ENCODE measurements at regions not wholly inside any gene's neighbourhood (a gene's known extent, or its start where the extent isn't known, plus 50 kb on each side); places are given as distances from the start of the nearest gene placed in this dataset.
"Not testable (repeated sequence)": the region's sequence is repeated elsewhere in the genome, so short reads cannot be mapped to it uniquely, and the experiment has no call there.

GRCh38 chr5:122656160-122656559 is 118.7 kb upstream of the SNX2 start:
- H3K27me3 Mint-ChIP-seq (ENCODE audit: low read depth): no peaks in the 10 kb centered on the region
- DNase-seq: no peak
- no peaks in the 10 kb centered on the region for H3K36me3 Mint-ChIP-seq (ENCODE audit: insufficient read depth in 2 of 2)
- H3K9me3 Mint-ChIP-seq: no peaks in the 10 kb centered on the region
- no peaks in the 10 kb centered on the region for H3K4me1 Mint-ChIP-seq (ENCODE audit: low read depth)
- H3K27ac Mint-ChIP-seq: no peak overlapping the region
- ATAC-seq (replicated peaks in 1 of 2): no peak
- no peak overlapping the region for H3K4me3 Mint-ChIP-seq

GRCh38 chr5:122656577-122656976 is 118.3 kb upstream of the SNX2 start:
- H3K9me3 Mint-ChIP-seq: peaks cover 0 to 2% of the 10 kb centered on the region in 2 donors
- no peak for DNase-seq
- H3K4me3 Mint-ChIP-seq: no peak overlapping the region
- no peak overlapping the region for H3K27ac Mint-ChIP-seq
- H3K4me1 Mint-ChIP-seq (ENCODE audit: low read depth): no peaks in the 10 kb centered on the region
- no peaks in the 10 kb centered on the region for H3K27me3 Mint-ChIP-seq (ENCODE audit: low read depth)
- H3K36me3 Mint-ChIP-seq (ENCODE audit: insufficient read depth in 2 of 2): no peaks in the 10 kb centered on the region
- ATAC-seq (replicated peaks in 1 of 2): no peak

GRCh38 chr5:122661496-122662180 is 113.2 kb upstream of the SNX2 start:
- Mint-ChIP-seq H3K36me3 (ENCODE audit: insufficient read depth in 2 of 2) (no peaks in the 10 kb centered on the region), H3K4me3 (no peak overlapping the region), H3K9me3 (peaks cover 4 to 7% of the 10 kb centered on the region in 2 donors), H3K4me1 (ENCODE audit: low read depth) (no peaks in the 10 kb centered on the region), H3K27ac (no peak overlapping the region), H3K27me3 (ENCODE audit: low read depth) (no peaks in the 10 kb centered on the region)
- DNase-seq (no peak), ATAC-seq (replicated peaks in 1 of 2) (no peak)

GRCh38 chr5:122665051-122665450 is 109.8 kb upstream of the SNX2 start:
- Mint-ChIP-seq H3K36me3 (ENCODE audit: insufficient read depth in 2 of 2) (no peaks in the 10 kb centered on the region), H3K4me3 (no peak overlapping the region), H3K4me1 (ENCODE audit: low read depth) (no peaks in the 10 kb centered on the region), H3K27ac (no peak overlapping the region), H3K9me3 (peaks cover 4 to 7% of the 10 kb centered on the region in 2 donors), H3K27me3 (ENCODE audit: low read depth) (no peaks in the 10 kb centered on the region)
- DNase-seq: no peak
- ATAC-seq (replicated peaks in 1 of 2): no peak

GRCh38 chr5:122668552-122668951 is 106.3 kb upstream of the SNX2 start:
- no peaks in the 10 kb centered on the region for H3K4me1 Mint-ChIP-seq (ENCODE audit: low read depth)
- peaks cover 5% of the 10 kb centered on the region for H3K27me3 Mint-ChIP-seq (ENCODE audit: low read depth)
- ATAC-seq (replicated peaks in 1 of 2): no peak
- DNase-seq: no peak
- H3K4me3 Mint-ChIP-seq: no peak overlapping the region
- no peak overlapping the region for H3K27ac Mint-ChIP-seq
- peaks cover 3 to 4% of the 10 kb centered on the region in 2 donors for H3K9me3 Mint-ChIP-seq
- H3K36me3 Mint-ChIP-seq (ENCODE audit: insufficient read depth in 2 of 2): no peaks in the 10 kb centered on the region

GRCh38 chr5:122669709-122670108 is 105.2 kb upstream of the SNX2 start:
- not testable (repeated sequence) for H3K4me3 Mint-ChIP-seq; ATAC-seq (replicated peaks in 1 of 2); H3K36me3 Mint-ChIP-seq (ENCODE audit: insufficient read depth in 2 of 2); H3K4me1 Mint-ChIP-seq (ENCODE audit: low read depth); H3K27ac Mint-ChIP-seq; H3K9me3 Mint-ChIP-seq; DNase-seq; H3K27me3 Mint-ChIP-seq (ENCODE audit: low read depth)

- Mint-ChIP-seq H3K4me1 (ENCODE audit: low read depth) (no peaks in the 10 kb centered on the region), H3K4me3 (no peak overlapping the region), H3K27me3 (ENCODE audit: low read depth) (peaks cover 10% of the 10 kb centered on the region), H3K9me3 (peaks cover 4 to 6% of the 10 kb centered on the region in 2 donors), H3K36me3 (ENCODE audit: insufficient read depth in 2 of 2) (no peaks in the 10 kb centered on the region), H3K27ac (no peak overlapping the region)
- DNase-seq (no peak), ATAC-seq (replicated peaks in 1 of 2) (no peak)
Observed at GRCh38 chr5:122673343-122673742, 101.5 kb upstream of the SNX2 start.

GRCh38 chr5:122674385-122674784 is 100.5 kb upstream of the SNX2 start:
- H3K27me3 Mint-ChIP-seq (ENCODE audit: low read depth): peaks cover 10% of the 10 kb centered on the region
- H3K4me3 Mint-ChIP-seq: no peak overlapping the region
- no peak overlapping the region for H3K27ac Mint-ChIP-seq
- peaks cover 4 to 6% of the 10 kb centered on the region in 2 donors for H3K9me3 Mint-ChIP-seq
- DNase-seq: no peak
- no peaks in the 10 kb centered on the region for H3K4me1 Mint-ChIP-seq (ENCODE audit: low read depth)
- H3K36me3 Mint-ChIP-seq (ENCODE audit: insufficient read depth in 2 of 2): no peaks in the 10 kb centered on the region
- ATAC-seq (replicated peaks in 1 of 2): no peak

GRCh38 chr5:122680623-122681350 is 94.1 kb upstream of the SNX2 start:
- Mint-ChIP-seq H3K4me1 (ENCODE audit: low read depth) (no peaks in the 10 kb centered on the region), H3K27ac (no peak overlapping the region), H3K36me3 (ENCODE audit: insufficient read depth in 2 of 2) (no peaks in the 10 kb centered on the region), H3K4me3 (no peak overlapping the region), H3K9me3 (peaks cover 0 to 5% of the 10 kb centered on the region in 2 donors), H3K27me3 (ENCODE audit: low read depth) (peaks cover 6% of the 10 kb centered on the region)
- DNase-seq (no peak), ATAC-seq (replicated peaks in 1 of 2) (no peak)

GRCh38 chr5:122683631-122684030 is 91.2 kb upstream of the SNX2 start:
- Mint-ChIP-seq H3K36me3 (ENCODE audit: insufficient read depth in 2 of 2) (no peaks in the 10 kb centered on the region), H3K27ac (no peak overlapping the region), H3K9me3 (peaks cover 0 to 3% of the 10 kb centered on the region in 2 donors), H3K27me3 (ENCODE audit: low read depth) (peaks cover 6% of the 10 kb centered on the region), H3K4me1 (ENCODE audit: low read depth) (no peaks in the 10 kb centered on the region), H3K4me3 (no peak overlapping the region)
- ATAC-seq (replicated peaks in 1 of 2): no peak
- no peak for DNase-seq

GRCh38 chr5:122690266-122690665 is 84.6 kb upstream of the SNX2 start:
- Mint-ChIP-seq H3K27ac (no peak overlapping the region), H3K27me3 (ENCODE audit: low read depth) (no peaks in the 10 kb centered on the region), H3K9me3 (no peaks in the 10 kb centered on the region), H3K4me3 (no peak overlapping the region), H3K4me1 (ENCODE audit: low read depth) (no peaks in the 10 kb centered on the region), H3K36me3 (ENCODE audit: insufficient read depth in 2 of 2) (no peaks in the 10 kb centered on the region)
- no peak for ATAC-seq (replicated peaks in 1 of 2)
- no peak for DNase-seq

- no peak overlapping the region for H3K27ac Mint-ChIP-seq
- no peaks in the 10 kb centered on the region for H3K27me3 Mint-ChIP-seq (ENCODE audit: low read depth)
- DNase-seq (no peak), ATAC-seq (replicated peaks in 1 of 2) (no peak)
- no peaks in the 10 kb centered on the region for H3K9me3 Mint-ChIP-seq
- H3K4me1 Mint-ChIP-seq (ENCODE audit: low read depth): no peaks in the 10 kb centered on the region
- no peaks in the 10 kb centered on the region for H3K36me3 Mint-ChIP-seq (ENCODE audit: insufficient read depth in 2 of 2)
- H3K4me3 Mint-ChIP-seq: no peak overlapping the region
Observed at GRCh38 chr5:122691931-122692330, 82.9 kb upstream of the SNX2 start.

- Mint-ChIP-seq H3K4me3 (no peak overlapping the region), H3K4me1 (ENCODE audit: low read depth) (no peaks in the 10 kb centered on the region), H3K9me3 (no peaks in the 10 kb centered on the region), H3K27me3 (ENCODE audit: low read depth) (no peaks in the 10 kb centered on the region), H3K27ac (no peak overlapping the region), H3K36me3 (ENCODE audit: insufficient read depth in 2 of 2) (no peaks in the 10 kb centered on the region)
- DNase-seq: no peak
- no peak for ATAC-seq (replicated peaks in 1 of 2)
Observed at GRCh38 chr5:122693963-122694362, 80.9 kb upstream of the SNX2 start.

- Mint-ChIP-seq H3K4me3 (no peak overlapping the region), H3K9me3 (no peaks in the 10 kb centered on the region), H3K4me1 (ENCODE audit: low read depth) (no peaks in the 10 kb centered on the region), H3K27me3 (ENCODE audit: low read depth) (no peaks in the 10 kb centered on the region), H3K27ac (no peak overlapping the region), H3K36me3 (ENCODE audit: insufficient read depth in 2 of 2) (no peaks in the 10 kb centered on the region)
- ATAC-seq (replicated peaks in 1 of 2) (no peak), DNase-seq (no peak)
Observed at GRCh38 chr5:122694884-122695283, 80.0 kb upstream of the SNX2 start.

Data from activated T-cell treated with anti-CD3 and anti-CD28 coated beads, Interleukin-2, amount 50 U/mL, for 72 hours (primary cell).